Neural crest cell (in vitro differentiated cells): ENCODE measurements at regions not wholly inside any gene's neighbourhood (a gene's known extent, or its start where the extent isn't known, plus 50 kb on each side); places are given as distances from the start of the nearest gene placed in this dataset.

Source experiments
- DNase-seq: peaks from one replicate; pipeline ENCODE4 v3.0.0; 2021; ENCODE audit warnings: low read depth, mixed read lengths, low spot score
- H3K27ac Mint-ChIP-seq: one replicate; pipeline ENCODE4 v1.8.0; 2021; ENCODE audit warnings: mild to moderate bottlenecking, mixed read lengths; ENCODE audit not compliant: unreplicated experiment
- H3K27me3 Mint-ChIP-seq: 2 replicates; pipeline ENCODE4 v1.8.0; 2021; ENCODE audit warnings: low read depth, mild to moderate bottlenecking, mixed read lengths
- H3K36me3 Mint-ChIP-seq: 2 replicates; pipeline ENCODE4 v1.8.0; 2021; ENCODE audit warnings: low read depth, mild to moderate bottlenecking, mixed read lengths
- H3K4me1 Mint-ChIP-seq: 2 replicates; pipeline ENCODE4 v1.8.0; 2021; ENCODE audit warnings: mixed read lengths
- H3K4me3 Mint-ChIP-seq: one replicate; pipeline ENCODE4 v1.8.0; 2021; ENCODE audit warnings: mild to moderate bottlenecking, mixed read lengths
- H3K9me3 Mint-ChIP-seq: 2 replicates; pipeline ENCODE4 v1.8.0; 2021; ENCODE audit warnings: mixed read lengths
- TF ChIP-seq, protein P1 (sequence below): fragments of 200-600 bp; sonication (generic); conservative IDR thresholded peaks from 2 replicates; pipeline ENCODE4 v1.5.0; 2021; ENCODE audit warnings: antibody characterized with exemption, mild to moderate bottlenecking

DNA sequence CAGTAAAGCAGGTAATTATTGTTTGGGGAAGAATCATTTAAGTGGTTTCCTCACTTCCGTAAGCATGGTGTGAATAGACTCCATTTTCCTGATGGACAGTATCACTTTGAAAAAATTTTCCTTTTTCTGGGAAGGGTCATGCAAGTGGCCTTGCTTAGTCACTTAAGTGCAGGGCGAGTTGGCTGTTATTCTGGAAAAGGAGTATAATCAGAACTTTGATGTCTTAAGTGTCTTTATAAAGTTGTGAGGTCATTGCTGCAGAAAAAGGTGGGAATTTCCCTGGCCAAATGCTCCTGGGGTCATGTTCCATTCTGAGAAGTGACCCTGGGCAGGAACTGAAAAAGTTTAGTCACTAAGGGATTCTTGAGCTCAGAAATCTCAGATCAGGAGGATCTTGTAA, 146.1 kb upstream of the OTUD4 start:
- H3K4me1 Mint-ChIP-seq, result no peaks in the 10 kb centered on the region
- no peaks in the 10 kb centered on the region for H3K36me3 Mint-ChIP-seq
- no peak for DNase-seq
- TF ChIP-seq, protein P1, sequence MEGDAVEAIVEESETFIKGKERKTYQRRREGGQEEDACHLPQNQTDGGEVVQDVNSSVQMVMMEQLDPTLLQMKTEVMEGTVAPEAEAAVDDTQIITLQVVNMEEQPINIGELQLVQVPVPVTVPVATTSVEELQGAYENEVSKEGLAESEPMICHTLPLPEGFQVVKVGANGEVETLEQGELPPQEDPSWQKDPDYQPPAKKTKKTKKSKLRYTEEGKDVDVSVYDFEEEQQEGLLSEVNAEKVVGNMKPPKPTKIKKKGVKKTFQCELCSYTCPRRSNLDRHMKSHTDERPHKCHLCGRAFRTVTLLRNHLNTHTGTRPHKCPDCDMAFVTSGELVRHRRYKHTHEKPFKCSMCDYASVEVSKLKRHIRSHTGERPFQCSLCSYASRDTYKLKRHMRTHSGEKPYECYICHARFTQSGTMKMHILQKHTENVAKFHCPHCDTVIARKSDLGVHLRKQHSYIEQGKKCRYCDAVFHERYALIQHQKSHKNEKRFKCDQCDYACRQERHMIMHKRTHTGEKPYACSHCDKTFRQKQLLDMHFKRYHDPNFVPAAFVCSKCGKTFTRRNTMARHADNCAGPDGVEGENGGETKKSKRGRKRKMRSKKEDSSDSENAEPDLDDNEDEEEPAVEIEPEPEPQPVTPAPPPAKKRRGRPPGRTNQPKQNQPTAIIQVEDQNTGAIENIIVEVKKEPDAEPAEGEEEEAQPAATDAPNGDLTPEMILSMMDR, result no peak
- H3K27ac Mint-ChIP-seq, result no peak overlapping the region
- H3K27me3 Mint-ChIP-seq, result no peaks in the 10 kb centered on the region
- H3K9me3 Mint-ChIP-seq, result peaks cover 4% of the 10 kb centered on the region
- H3K4me3 Mint-ChIP-seq, result no peak overlapping the region

GRCh38 chr4:145324161-145324560, 143.8 kb upstream of the OTUD4 start:
- Mint-ChIP-seq H3K4me1 (no peaks in the 10 kb centered on the region), H3K4me3 (no peak overlapping the region), H3K36me3 (no peaks in the 10 kb centered on the region)

GRCh38 chr4:145320294-145320693, 139.9 kb upstream of the OTUD4 start:
- DNase-seq, result no peak
- TF ChIP-seq, protein P1, result no peak
- H3K9me3 Mint-ChIP-seq, result no peaks in the 10 kb centered on the region
- no peak overlapping the region for H3K4me3 Mint-ChIP-seq
- H3K27ac Mint-ChIP-seq, result no peak overlapping the region
- no peaks in the 10 kb centered on the region for H3K4me1 Mint-ChIP-seq
- no peaks in the 10 kb centered on the region for H3K36me3 Mint-ChIP-seq
- no peaks in the 10 kb centered on the region for H3K27me3 Mint-ChIP-seq

More at GRCh38 chr4:145324161-145324560, 143.8 kb upstream of the OTUD4 start:
- H3K27ac Mint-ChIP-seq, result no peak overlapping the region
- TF ChIP-seq, protein P1, result no peak
- H3K27me3 Mint-ChIP-seq, result no peaks in the 10 kb centered on the region
- no peak for DNase-seq
- H3K9me3 Mint-ChIP-seq, result peaks cover 4% of the 10 kb centered on the region

GRCh38 chr4:145319751-145320150, 139.4 kb upstream of the OTUD4 start:
- no peak overlapping the region for H3K27ac Mint-ChIP-seq
- H3K36me3 Mint-ChIP-seq, result no peaks in the 10 kb centered on the region
- H3K4me3 Mint-ChIP-seq, result no peak overlapping the region
- DNase-seq, result no peak
- TF ChIP-seq, protein P1, result no peak
- H3K27me3 Mint-ChIP-seq, result no peaks in the 10 kb centered on the region
- H3K9me3 Mint-ChIP-seq, result no peaks in the 10 kb centered on the region
- H3K4me1 Mint-ChIP-seq, result no peaks in the 10 kb centered on the region

DNA sequence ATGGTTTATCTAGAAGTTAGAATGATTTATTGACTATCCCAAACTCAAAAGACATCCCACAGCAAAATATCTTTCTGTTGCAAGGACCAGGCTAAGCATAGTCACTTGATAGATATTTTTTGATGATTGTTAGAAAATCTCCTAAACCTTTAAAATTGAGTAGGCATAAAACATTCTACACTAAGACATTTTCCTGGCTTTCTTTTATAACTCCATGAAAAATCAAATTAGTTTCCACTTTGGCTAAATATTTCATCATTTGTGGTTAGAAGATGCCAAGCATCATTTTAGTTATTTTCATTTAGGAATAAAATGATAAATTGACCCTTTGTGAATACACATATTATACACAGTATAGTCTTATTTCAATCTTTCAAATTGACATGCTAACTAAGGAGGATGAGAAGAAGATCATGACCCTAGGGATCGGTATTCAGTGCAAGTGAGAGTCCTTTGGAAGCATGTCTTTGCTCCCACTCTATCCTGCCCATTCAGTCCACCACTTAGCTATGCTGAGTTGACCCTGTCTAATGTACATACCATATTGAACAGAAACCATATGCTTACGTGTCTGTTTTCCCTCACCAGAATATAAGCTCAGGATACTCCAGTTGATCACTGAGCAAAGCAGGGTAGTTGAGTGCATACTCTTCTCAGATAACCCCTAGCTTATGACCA, 136.6 kb upstream of the OTUD4 start:
- no peak overlapping the region for H3K27ac Mint-ChIP-seq
- no peaks in the 10 kb centered on the region for H3K27me3 Mint-ChIP-seq
- H3K4me1 Mint-ChIP-seq, result no peaks in the 10 kb centered on the region
- no peak for DNase-seq
- H3K36me3 Mint-ChIP-seq, result no peaks in the 10 kb centered on the region
- TF ChIP-seq, protein P1, result no peak
- no peaks in the 10 kb centered on the region for H3K9me3 Mint-ChIP-seq
- no peak overlapping the region for H3K4me3 Mint-ChIP-seq
